ENCODE measurements at regions not wholly inside any gene's neighbourhood (a gene's known extent, or its start where the extent isn't known, plus 50 kb on each side); places are given as distances from the start of the nearest gene placed in this dataset.

DNA sequence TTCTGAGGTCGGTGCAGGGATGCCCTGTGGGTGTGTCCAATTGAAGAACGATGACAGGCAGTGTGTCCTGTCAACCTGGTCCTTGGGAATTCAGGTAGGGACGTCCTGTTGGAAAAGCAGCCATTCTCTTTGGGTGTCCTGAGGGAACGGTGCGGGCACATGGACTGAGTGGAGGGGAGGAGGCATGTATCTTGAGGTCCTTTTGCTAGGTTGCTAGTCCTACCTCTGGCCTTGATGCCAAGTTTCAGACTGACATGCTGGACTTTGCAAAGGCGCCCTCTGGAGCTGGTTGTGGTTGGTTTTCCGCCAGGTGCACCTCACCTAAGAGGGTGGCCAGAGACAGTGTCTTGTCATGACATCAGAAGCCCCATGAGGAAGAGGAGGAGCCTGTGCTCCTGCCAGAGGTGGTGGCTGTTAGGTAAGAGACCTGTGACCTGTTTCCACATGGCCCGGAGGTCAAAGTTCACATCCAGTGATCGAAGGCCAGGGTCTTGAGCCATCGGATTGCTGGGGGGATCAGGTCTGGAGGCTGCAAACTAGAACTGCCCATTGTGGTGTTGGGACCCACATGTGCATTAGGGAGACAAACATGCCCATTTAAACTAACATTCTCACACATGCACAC, 106.3 kb downstream of the SNRPN start:
- Histone ChIP-seq H3K27ac (ENCODE audit: low read depth, low read length) (no peak overlapping the region), H2BK120ac (replicated peaks; ENCODE audit: low read depth, low read length) (no peak overlapping the region), H3K27me3 (replicated peaks in 1 of 4; ENCODE audit: control insufficient read depth in 3 of 4, extremely low read depth in 1 of 4, insufficient read depth in 3 of 4, low read length in 3 of 4) (no peaks in the 10 kb centered on the region), H3K18ac (ENCODE audit: extremely low read depth, low read length) (no peak overlapping the region), H3K9me3 (ENCODE audit: insufficient read depth in 2 of 2, low read depth in 1 of 2, low read length in 1 of 2) (peaks cover 95 to 100% of the 10 kb centered on the region in 2 experiments), H3K14ac (ENCODE audit: insufficient read length) (no peak overlapping the region), H3K79me2 (ENCODE audit: control insufficient read depth in 1 of 2, insufficient read depth in 2 of 2, low read length in 2 of 2) (peaks cover 0 to 87% of the 10 kb centered on the region in 2 experiments; a peak in 2 of 4 replicates), H4K8ac (ENCODE audit: extremely low read depth, insufficient read depth, low read length) (no peak overlapping the region), H3K56ac (replicated peaks; ENCODE audit: insufficient read length, low read depth, low read length) (no peak overlapping the region), H3K23me2 (ENCODE audit: low read depth, low read length) (no peaks in the 10 kb centered on the region; the same call in 1 of the 2 replicates), H4K91ac (replicated peaks; ENCODE audit: insufficient read length, low read length) (no peak overlapping the region), H2BK15ac (ENCODE audit: low read length) (no peak overlapping the region), H2BK20ac (ENCODE audit: low read length) (no peak overlapping the region), H2AFZ (ENCODE audit: low read length) (no peak overlapping the region), H3K4me2 (ENCODE audit: insufficient read depth in 1 of 2, low read depth in 2 of 2, low read length in 2 of 2) (no peak overlapping the region), H3K4ac (replicated peaks; ENCODE audit: insufficient read length, low read depth, low read length) (no peak overlapping the region), H2BK5ac (ENCODE audit: low read depth, low read length) (no peak overlapping the region; the same call in 1 of the 2 replicates), H3K9ac (replicated peaks in 1 of 4; ENCODE audit: extremely low read depth in 1 of 4, low read depth in 3 of 4, low read length in 3 of 4) (no peak overlapping the region), H4K20me1 (replicated peaks in 1 of 2; ENCODE audit: control insufficient read depth in 1 of 2, insufficient read depth in 2 of 2, low read length in 2 of 2) (peaks cover 0 to 2% of the 10 kb centered on the region in 2 experiments), H2AK5ac (ENCODE audit: low read depth, low read length) (peak overlapping the region; percentile 41; the same call in 1 of the 2 replicates), H3K23ac (ENCODE audit: insufficient read length) (no peak overlapping the region), H3K4me3 (ENCODE audit: extremely low read depth in 1 of 4, insufficient read depth in 2 of 4, low read depth in 3 of 4, low read length in 4 of 4) (no peak overlapping the region), H4K5ac (ENCODE audit: insufficient read length, low read depth, low read length) (no peak overlapping the region), H3K36me3 (ENCODE audit: control insufficient read depth in 2 of 4, insufficient read depth in 4 of 4, low read length in 3 of 4) (peaks cover 85 to 100% (median 98%) of the 10 kb centered on the region in 4 experiments), H3K79me1 (ENCODE audit: low read depth, low read length) (peaks cover 7% of the 10 kb centered on the region; the same call in 1 of the 2 replicates), H3K4me1 (replicated peaks in 1 of 4; ENCODE audit: control insufficient read depth in 3 of 4, insufficient read depth in 4 of 4, low read length in 3 of 4) (no peaks in the 10 kb centered on the region; a peak in 1 of 7 replicates), H2BK12ac (ENCODE audit: low read depth, low read length) (no peak overlapping the region)
- DNase-seq (ENCODE audit: low read depth in 1 of 2, low spot score in 2 of 2), result no peak
- TF ChIP-seq RNF2 (IDR thresholded peaks at IDR 0.05; ENCODE audit: borderline replicate concordance, low read depth, low read length, missing control alignments, poor library complexity, severe bottlenecking), result no peak
- no peak for TF ChIP-seq TAF1 (IDR thresholded peaks at IDR 0.05; ENCODE audit: low read depth, low read length)
- TF ChIP-seq CHD1 (IDR thresholded peaks at IDR 0.05; ENCODE audit: low read depth, low read length), result no peak
- no peak for TF ChIP-seq EZH2 (IDR thresholded peaks at IDR 0.05; ENCODE audit: low read depth, low read length, severe bottlenecking)
- TF ChIP-seq CBX8 (IDR thresholded peaks at IDR 0.05; ENCODE audit: borderline replicate concordance, low read depth, low read length), result no peak
- no peak for TF ChIP-seq SRF (IDR thresholded peaks at IDR 0.05; ENCODE audit: low read depth, low read length)
- no peak for TF ChIP-seq JUN (IDR thresholded peaks at IDR 0.05; ENCODE audit: low read depth, low read length)
- no peak for TF ChIP-seq HDAC6 (IDR thresholded peaks at IDR 0.05; ENCODE audit: low read depth, low read length)
- no peak for TF ChIP-seq CHD2 (IDR thresholded peaks at IDR 0.05; ENCODE audit: low read length)
- ChIA-PET POLR2A (ENCODE audit: partially characterized antibody) (interaction anchor here (1.4 kb wide), 1 partner anchor 10 kb away, joined by 3 read pairs; no protein-coding TSS in a partner anchor), CTCF (ENCODE audit: partially characterized antibody) (no interaction called here)
- WGBS, 2 experiments (ENCODE audit: extremely low coverage in 1 of 2, insufficient coverage in 1 of 2, insufficient read length in 1 of 2, insufficient replicate concordance in 2 of 2, low coverage in 1 of 2, low lambda C conversion rate in 2 of 2, missing lambda C conversion rate in 1 of 2), result 93% methylated on average over 10 of the region's 10 CpGs; no CpG with 5 or more reads in 1 of the 2 experiments
- no peak for FAIRE-seq
